Sigmoid colon (tissue), 6 donors: ENCODE measurements at regions not wholly inside any gene's neighbourhood (a gene's known extent, or its start where the extent isn't known, plus 50 kb on each side); places are given as distances from the start of the nearest gene placed in this dataset.

Experiments used
- DNase-seq: peaks from one replicate; pipeline ENCODE4 v3.0.0-alpha.2; 2019
- H3K27ac ChIP-seq, 4 donors: fragments of 200-600 bp; sonication (generic); one replicate each; pipeline ENCODE4 v1.5.1; 2016 to 2019; ENCODE audit warnings: mild to moderate bottlenecking in 1 of 4
- H3K27me3 ChIP-seq, 3 donors: fragments of 200-600 bp; sonication (generic); one replicate each; pipeline ENCODE4 v1.5.1; 2019; ENCODE audit warnings: mild to moderate bottlenecking in 1 of 3
- H3K36me3 ChIP-seq, 4 donors: fragments of 200-600 bp; sonication (generic); one replicate each; pipeline ENCODE4 v1.5.1; 2016 to 2019
- H3K4me1 ChIP-seq, 4 donors: fragments of 200-600 bp; sonication (generic); one replicate each; pipeline ENCODE4 v1.5.1; 2017 to 2019
- H3K4me3 ChIP-seq, 4 donors: fragments of 200-600 bp; sonication (generic); one replicate each; pipeline ENCODE4 v1.5.1; 2017 to 2019; ENCODE audit warnings: mild to moderate bottlenecking in 2 of 4, moderate library complexity in 1 of 4
- H3K9me3 ChIP-seq, 4 donors: fragments of 200-600 bp in 3 of 4; sonication (generic) in 3 of 4; one replicate each; pipeline versions ENCODE4 v1.5.1 to v1.6.1; 2013 to 2019
- EP300 ChIP-seq, 4 donors: sonication (generic); formaldehyde crosslinking; IDR thresholded peaks; one replicate each; pipeline ENCODE4 v1.6.1; 2017; ENCODE audit warnings: antibody characterized with exemption in 4 of 4
- POLR2A ChIP-seq, 2 donors: fragments of 450-650 bp; IDR thresholded peaks; one replicate each; pipeline ENCODE4 v1.6.1; 2016; ENCODE audit warnings: antibody characterized with exemption in 2 of 2, mild to moderate bottlenecking in 2 of 2, moderate library complexity in 2 of 2
- POLR2AphosphoS5 ChIP-seq, 4 donors: sonication (generic); formaldehyde crosslinking; IDR thresholded peaks; one replicate each; pipeline ENCODE4 v1.6.1; 2017; ENCODE audit warnings: antibody characterized with exemption in 4 of 4
- WGBS, 2 donors: extraction: QIAGEN DNeasy Blood & Tissue Kit; methylation state at CpG; one replicate each; pipeline ENCODE4 v1.1.7; 2013; 5-methylcytosine and 5-hydroxymethylcytosine counted together
- intact Hi-C: fragments of 100-400 bp; cut with DNase I; formaldehyde crosslinking; loops from one replicate; pipeline ENCODE4 v1.15.1; 2023
- TF ChIP-seq, protein P1 (sequence below), 4 experiments: fragments of 450-650 bp in 3 of 4; fragments of 200-600 bp in 1 of 4; IDR thresholded peaks; one replicate each; pipeline ENCODE4 v1.5.1; 2016 to 2019; ENCODE audit warnings: antibody characterized with exemption in 4 of 4, mild to moderate bottlenecking in 3 of 4, moderate library complexity in 2 of 4
- donor health status: healthy with polysubstance abuse.
- donor health status: healthy.

DNA sequence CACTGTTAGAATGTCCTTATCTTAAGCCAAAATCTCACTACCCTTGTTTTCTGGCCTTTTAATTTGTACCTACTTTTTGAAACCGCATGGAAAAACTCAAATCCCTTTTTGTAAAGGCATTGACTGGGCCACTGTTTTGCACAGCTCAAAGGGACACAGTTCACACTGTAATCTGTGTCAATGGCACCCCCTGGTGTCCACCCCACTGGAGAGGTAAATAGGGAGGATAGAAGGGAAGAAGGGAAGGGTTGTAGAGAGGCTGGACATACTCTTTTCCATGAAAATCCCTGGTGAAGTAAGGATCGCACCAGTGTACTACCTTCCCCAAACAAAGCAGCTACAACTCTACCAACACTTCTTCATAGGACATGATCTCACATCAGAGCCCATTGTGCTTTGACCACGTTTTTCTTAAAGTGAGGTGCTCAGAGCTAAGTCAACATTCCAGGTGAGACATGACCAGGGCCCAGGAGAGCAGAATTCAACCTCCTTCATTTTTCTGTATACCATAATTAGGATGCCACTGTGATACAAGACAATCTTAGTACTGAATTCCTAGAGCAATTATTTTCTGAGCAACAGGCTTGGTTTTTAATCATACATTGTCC is 92.4 kb upstream of the RMDN2 start:
- 20 to 47% methylated on average over 3 of the region's 3 CpGs for WGBS, 2 donors
- Histone ChIP-seq H3K27ac (peak overlapping the region in 3 of 4 donors; percentile 44 to 71 (median 59)), H3K9me3 (no peaks in the 10 kb centered on the region), H3K27me3 (no peaks in the 10 kb centered on the region), H3K4me3 (no peak overlapping the region), H3K4me1 (peaks cover 0 to 57% (median 31%) of the 10 kb centered on the region in 4 donors), H3K36me3 (no peaks in the 10 kb centered on the region)
- DNase-seq, result peak; percentile 94
- TF ChIP-seq, protein P1, sequence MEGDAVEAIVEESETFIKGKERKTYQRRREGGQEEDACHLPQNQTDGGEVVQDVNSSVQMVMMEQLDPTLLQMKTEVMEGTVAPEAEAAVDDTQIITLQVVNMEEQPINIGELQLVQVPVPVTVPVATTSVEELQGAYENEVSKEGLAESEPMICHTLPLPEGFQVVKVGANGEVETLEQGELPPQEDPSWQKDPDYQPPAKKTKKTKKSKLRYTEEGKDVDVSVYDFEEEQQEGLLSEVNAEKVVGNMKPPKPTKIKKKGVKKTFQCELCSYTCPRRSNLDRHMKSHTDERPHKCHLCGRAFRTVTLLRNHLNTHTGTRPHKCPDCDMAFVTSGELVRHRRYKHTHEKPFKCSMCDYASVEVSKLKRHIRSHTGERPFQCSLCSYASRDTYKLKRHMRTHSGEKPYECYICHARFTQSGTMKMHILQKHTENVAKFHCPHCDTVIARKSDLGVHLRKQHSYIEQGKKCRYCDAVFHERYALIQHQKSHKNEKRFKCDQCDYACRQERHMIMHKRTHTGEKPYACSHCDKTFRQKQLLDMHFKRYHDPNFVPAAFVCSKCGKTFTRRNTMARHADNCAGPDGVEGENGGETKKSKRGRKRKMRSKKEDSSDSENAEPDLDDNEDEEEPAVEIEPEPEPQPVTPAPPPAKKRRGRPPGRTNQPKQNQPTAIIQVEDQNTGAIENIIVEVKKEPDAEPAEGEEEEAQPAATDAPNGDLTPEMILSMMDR (IDR thresholded peaks at IDR 0.05), result peak; percentile 81 to 92 (median 88)
- TF ChIP-seq POLR2A (IDR thresholded peaks at IDR 0.05) (no peak), EP300 (IDR thresholded peaks at IDR 0.05) (no peak), POLR2AphosphoS5 (IDR thresholded peaks at IDR 0.05) (peak in 2 of 4 donors; percentile 28 to 32)
- intact Hi-C loops, result loop anchor here (1.0 to 10.0 kb wide), 4 partner anchors 160 to 435 kb away; no protein-coding TSS in a partner anchor

DNA sequence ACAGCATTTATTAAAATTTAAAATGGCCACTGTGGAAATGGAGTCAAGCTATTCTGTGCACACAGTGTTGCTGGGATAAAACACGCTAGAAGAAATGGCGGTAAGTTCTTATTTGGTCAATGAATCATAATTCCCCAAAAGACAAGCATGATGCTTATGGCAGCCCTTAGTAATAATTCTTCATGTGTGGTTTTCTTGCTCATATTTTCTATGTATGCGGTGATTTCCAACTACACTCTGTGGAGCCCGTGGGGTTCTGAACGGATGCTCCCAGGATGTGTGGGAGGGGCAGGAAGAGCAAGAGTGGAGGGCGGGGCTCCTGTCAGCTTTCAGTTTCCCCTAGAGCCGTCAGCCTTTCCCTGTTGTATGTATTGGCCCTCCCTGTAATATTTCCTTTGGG is 91.7 kb upstream of the RMDN2 start:
- intact Hi-C loops, result loop anchor here (2.0 to 10.0 kb wide), 3 partner anchors 161 to 436 kb away; no protein-coding TSS in a partner anchor
- Histone ChIP-seq H3K4me3 (no peak overlapping the region), H3K9me3 (no peaks in the 10 kb centered on the region), H3K36me3 (no peaks in the 10 kb centered on the region), H3K4me1 (peaks cover 0 to 55% (median 31%) of the 10 kb centered on the region in 4 donors), H3K27me3 (no peaks in the 10 kb centered on the region), H3K27ac (peak overlapping the region in 2 of 4 donors; percentile 59 to 71)
- DNase-seq, result no peak
- 38 to 42% methylated on average over 7 of the region's 7 CpGs for WGBS, 2 donors
- TF ChIP-seq POLR2A (IDR thresholded peaks at IDR 0.05) (no peak), POLR2AphosphoS5 (IDR thresholded peaks at IDR 0.05) (no peak), EP300 (IDR thresholded peaks at IDR 0.05) (no peak)
- TF ChIP-seq, protein P1 (IDR thresholded peaks at IDR 0.05), result no peak

DNA sequence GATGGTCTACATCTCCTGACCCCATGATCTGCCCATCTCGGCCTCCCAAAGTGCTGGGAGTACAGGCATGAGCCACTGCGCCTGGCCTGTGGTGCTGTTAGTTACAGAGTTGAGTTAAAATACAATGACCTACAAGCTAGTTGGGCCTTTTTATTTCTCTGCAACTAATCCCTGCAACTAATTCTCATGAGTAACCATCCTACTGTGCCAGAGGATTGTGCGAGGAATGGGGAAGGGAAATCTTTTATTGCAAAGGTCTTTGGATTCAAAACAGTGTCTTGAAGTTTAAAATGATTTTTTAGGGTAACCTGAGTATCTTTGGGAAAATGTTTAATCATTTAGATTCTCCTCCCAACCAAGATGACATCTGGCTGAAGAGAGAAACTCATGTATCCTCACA is 88.8 kb upstream of the RMDN2 start:
- no peak for DNase-seq
- intact Hi-C loops, result loop anchor here (5.0 to 10.0 kb wide), 2 partner anchors 54 to 311 kb away; no protein-coding TSS in a partner anchor
- H3K9me3 ChIP-seq, result no peaks in the 10 kb centered on the region
- no peaks in the 10 kb centered on the region for H3K36me3 ChIP-seq
- no peak overlapping the region for H3K4me3 ChIP-seq
- no peak for TF ChIP-seq POLR2AphosphoS5 (IDR thresholded peaks at IDR 0.05)
- TF ChIP-seq EP300 (IDR thresholded peaks at IDR 0.05), result no peak
- TF ChIP-seq, protein P1 (IDR thresholded peaks at IDR 0.05), result no peak
- TF ChIP-seq POLR2A (IDR thresholded peaks at IDR 0.05), result no peak
- no peaks in the 10 kb centered on the region for H3K27me3 ChIP-seq
- 75 to 97% methylated on average over 3 of the region's 3 CpGs for WGBS, 2 donors
- peaks cover 0 to 37% (median 20%) of the 10 kb centered on the region in 4 donors for H3K4me1 ChIP-seq
- H3K27ac ChIP-seq, result peak overlapping the region in 3 of 4 donors; percentile 63 to 85 (median 81)

DNA sequence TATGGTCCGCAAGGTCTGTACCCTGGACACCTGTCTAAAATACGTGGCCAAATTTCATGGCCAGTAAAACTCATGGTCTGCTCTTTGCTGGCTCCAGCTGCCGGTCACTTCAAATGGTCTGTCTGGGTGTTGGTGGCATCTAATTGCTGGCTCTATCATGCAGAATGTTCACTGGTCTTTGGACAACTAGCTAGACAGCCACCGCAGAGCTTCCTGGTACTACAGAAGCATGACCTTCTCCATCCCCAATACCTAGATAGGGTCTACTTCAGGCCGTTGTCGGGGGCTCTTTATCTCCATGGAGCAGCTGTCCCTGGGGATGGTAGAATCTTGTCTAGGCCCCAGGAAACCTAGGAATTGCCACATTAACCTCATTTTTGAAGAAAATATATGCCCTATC is 88.4 kb upstream of the RMDN2 start:
- intact Hi-C loops, result loop anchor here (5.0 to 10.0 kb wide), 2 partner anchors 54 to 312 kb away; no protein-coding TSS in a partner anchor
- Histone ChIP-seq H3K27me3 (no peaks in the 10 kb centered on the region), H3K4me3 (no peak overlapping the region), H3K4me1 (peaks cover 0 to 33% (median 20%) of the 10 kb centered on the region in 4 donors), H3K27ac (peak overlapping the region; percentile 59 to 85 (median 72)), H3K36me3 (no peaks in the 10 kb centered on the region), H3K9me3 (no peaks in the 10 kb centered on the region)
- 92 to 95% methylated on average over 6 of the region's 6 CpGs for WGBS, 2 donors
- no peak for DNase-seq
- no peak for TF ChIP-seq POLR2AphosphoS5 (IDR thresholded peaks at IDR 0.05)
- TF ChIP-seq EP300 (IDR thresholded peaks at IDR 0.05), result no peak

DNA sequence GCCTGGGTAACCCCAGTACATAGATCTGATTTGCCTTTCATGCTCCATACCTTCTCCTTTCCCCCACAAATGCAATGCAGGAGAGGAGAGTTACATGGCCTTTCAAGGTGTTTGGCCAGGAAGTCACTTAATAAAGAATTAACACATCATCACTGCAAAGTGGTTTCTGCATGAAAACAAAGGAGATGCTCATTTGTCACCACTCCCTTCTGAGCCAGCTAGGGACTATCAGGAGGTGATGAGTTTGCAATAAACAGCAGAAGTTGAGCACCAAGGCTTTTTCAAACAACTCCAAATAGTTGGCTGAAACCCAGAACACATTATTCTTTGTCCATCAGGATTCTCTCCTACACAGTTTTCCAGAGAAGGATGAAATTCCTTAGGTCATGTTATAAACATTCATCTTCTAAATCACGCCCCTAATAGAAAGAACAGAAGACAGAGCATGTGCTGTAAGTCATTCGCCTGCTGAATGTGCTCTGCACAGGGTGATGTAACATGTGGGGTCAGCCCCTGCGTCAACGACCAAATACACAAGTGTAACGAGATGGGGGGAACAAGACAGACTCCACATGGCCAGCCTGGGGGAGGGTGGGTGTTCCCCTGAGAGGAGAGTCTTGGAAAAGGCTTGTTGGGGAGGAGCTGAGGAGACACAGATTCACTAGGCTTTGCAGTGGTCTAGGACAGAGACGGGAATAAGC is 87.3 kb upstream of the RMDN2 start:
- Histone ChIP-seq H3K36me3 (no peaks in the 10 kb centered on the region), H3K9me3 (no peaks in the 10 kb centered on the region), H3K27ac (peak overlapping the region; percentile 59 to 85 (median 72)), H3K4me3 (no peak overlapping the region), H3K4me1 (peaks cover 0 to 28% (median 17%) of the 10 kb centered on the region in 4 donors), H3K27me3 (no peaks in the 10 kb centered on the region)
- TF ChIP-seq POLR2AphosphoS5 (IDR thresholded peaks at IDR 0.05) (peak; percentile 91 to 98 (median 94)), EP300 (IDR thresholded peaks at IDR 0.05) (peak; percentile 92 to 99 (median 96))
- TF ChIP-seq, protein P1 (IDR thresholded peaks at IDR 0.05), result no peak
- WGBS, 2 donors, result 77 to 91% methylated on average over 6 of the region's 6 CpGs
- peak; percentile 96 for DNase-seq
- intact Hi-C loops, result loop anchor here (2.0 to 10.0 kb wide), 3 partner anchors 33 to 313 kb away; no protein-coding TSS in a partner anchor
